Keratinocyte (primary cell): ENCODE measurements at regions not wholly inside any gene's neighbourhood (a gene's known extent, or its start where the extent isn't known, plus 50 kb on each side); places are given as distances from the start of the nearest gene placed in this dataset.

Source experiments
- CTCF ChIP-seq, 3 experiments: IDR thresholded peaks in 1 of 3; conservative IDR thresholded peaks in 1 of 3; optimal IDR thresholded peaks in 1 of 3; 2 replicates in 2 of 3; 3 replicates in 1 of 3; pipeline versions ENCODE3 to v1.5.1; 2011; ENCODE audit warnings: low read length in 3 of 3, mild to moderate bottlenecking in 3 of 3, moderate library complexity in 2 of 3, control low read depth in 1 of 3, inconsistent platforms in 1 of 3; ENCODE audit not compliant: insufficient read depth in 2 of 3; ENCODE audit errors: extremely low read depth in 1 of 3
- EZH2 ChIP-seq: IDR thresholded peaks from one replicate; pipeline ENCODE4 v1.6.1; 2012; ENCODE audit warnings: inconsistent platforms, mild to moderate bottlenecking, low read length, moderate library complexity

- TF ChIP-seq CTCF (optimal IDR thresholded peaks at IDR 0.05 in 1 of 3, IDR thresholded peaks at IDR 0.05 in 1 of 3, conservative IDR thresholded peaks at IDR 0.05 in 1 of 3; ENCODE audit: extremely low read depth in 1 of 3, insufficient read depth in 2 of 3, low read length in 3 of 3) (no peak), EZH2 (no peak)
These were observed 158.1 kb upstream of the IGSF21 start for GRCh38 chr1:17949511-17949910.
